ENCODE measurements at regions not wholly inside any gene's neighbourhood (a gene's known extent, or its start where the extent isn't known, plus 50 kb on each side); places are given as distances from the start of the nearest gene placed in this dataset.

GRCh38 chr14:94884616-94885230, 114.8 kb upstream of the GSC start:
- intact Hi-C loops (cut with micrococcal nuclease) = no loop called here

GRCh38 chr14:94882401-94882800, 112.5 kb upstream of the GSC start:
- H3K27me3 ChIP-seq (ENCODE audit: low read depth) = peaks cover 75% of the 10 kb centered on the region

More at GRCh38 chr14:94884616-94885230, 114.8 kb upstream of the GSC start:
- Histone ChIP-seq H3K27ac (replicated peaks) (no peak overlapping the region), H3K36me3 (no peaks in the 10 kb centered on the region), H3K4me1 (no peaks in the 10 kb centered on the region), H3K27me3 (ENCODE audit: low read depth) (peaks cover 72% of the 10 kb centered on the region), H3K9me3 (replicated peaks) (no peaks in the 10 kb centered on the region), H3K4me3 (no peak overlapping the region)
- TF ChIP-seq CTCF (IDR thresholded peaks at IDR 0.05; ENCODE audit: borderline replicate concordance) = no peak
- DNase-seq = no peak

DNA sequence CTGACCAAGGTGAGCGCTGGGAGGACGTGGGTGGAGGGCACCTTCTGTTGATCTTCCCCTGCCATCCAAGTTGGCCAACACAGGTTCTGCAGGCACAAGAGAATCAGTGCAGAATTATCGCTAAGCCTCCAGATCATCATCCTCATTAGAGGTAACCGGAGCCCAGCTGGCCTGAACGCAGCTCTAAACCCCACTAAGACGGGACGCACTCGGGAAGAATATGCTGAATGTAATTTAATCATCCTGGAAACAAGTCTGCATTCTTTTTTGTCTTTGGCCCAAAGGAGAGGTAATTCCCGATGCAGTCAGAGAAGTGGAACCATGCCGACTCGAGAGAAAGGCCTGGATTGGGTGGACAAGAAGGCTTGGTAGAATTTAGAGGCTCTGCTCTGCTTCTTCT, 111.0 kb upstream of the GSC start:
- intact Hi-C loops (cut with micrococcal nuclease) = no loop called here
- H3K9me3 ChIP-seq (replicated peaks) = no peaks in the 10 kb centered on the region
- H3K27me3 ChIP-seq (ENCODE audit: low read depth) = peaks cover 76% of the 10 kb centered on the region
- no peaks in the 10 kb centered on the region for H3K36me3 ChIP-seq
- no peak overlapping the region for H3K4me3 ChIP-seq
- no peaks in the 10 kb centered on the region for H3K4me1 ChIP-seq
- H3K27ac ChIP-seq (replicated peaks) = no peak overlapping the region
- no peak for TF ChIP-seq CTCF (IDR thresholded peaks at IDR 0.05; ENCODE audit: borderline replicate concordance)
- no peak for DNase-seq

More at GRCh38 chr14:94882401-94882800, 112.5 kb upstream of the GSC start:
- Histone ChIP-seq H3K27ac (replicated peaks) (no peak overlapping the region), H3K4me1 (no peaks in the 10 kb centered on the region), H3K36me3 (no peaks in the 10 kb centered on the region), H3K4me3 (no peak overlapping the region), H3K9me3 (replicated peaks) (no peaks in the 10 kb centered on the region)
- no peak for DNase-seq
- no peak for TF ChIP-seq CTCF (IDR thresholded peaks at IDR 0.05; ENCODE audit: borderline replicate concordance)
- intact Hi-C loops (cut with micrococcal nuclease) = no loop called here

- Histone ChIP-seq H3K36me3 (no peaks in the 10 kb centered on the region), H3K9me3 (replicated peaks) (no peaks in the 10 kb centered on the region), H3K4me3 (no peak overlapping the region), H3K4me1 (no peaks in the 10 kb centered on the region), H3K27me3 (ENCODE audit: low read depth) (peaks cover 80% of the 10 kb centered on the region), H3K27ac (replicated peaks) (no peak overlapping the region)
- no peak for DNase-seq
- intact Hi-C loops (cut with micrococcal nuclease) = no loop called here
- no peak for TF ChIP-seq CTCF (IDR thresholded peaks at IDR 0.05; ENCODE audit: borderline replicate concordance)
These were observed 110.2 kb upstream of the GSC start for GRCh38 chr14:94880106-94880505.

DNA sequence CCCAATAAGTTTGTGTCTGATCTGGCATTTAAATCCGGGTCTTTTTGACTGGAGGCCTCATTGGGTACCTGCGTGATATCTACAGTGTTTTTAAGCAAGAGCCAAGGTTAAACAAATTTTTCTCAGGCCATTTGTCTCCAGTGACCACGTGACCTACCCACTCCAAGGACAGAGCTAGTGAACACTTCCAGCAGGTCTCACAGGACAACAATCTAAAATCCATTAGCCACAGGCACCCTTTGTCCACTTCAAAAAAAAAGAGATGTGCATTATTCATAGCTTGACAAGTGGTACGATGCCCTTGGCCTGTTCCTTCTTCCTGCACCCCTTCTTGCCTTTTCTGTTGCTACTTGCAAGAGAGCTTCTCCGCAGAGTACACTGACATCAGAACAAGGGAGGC, 109.6 kb upstream of the GSC start:
- DNase-seq = no peak
- intact Hi-C loops (cut with micrococcal nuclease) = no loop called here
- H3K27me3 ChIP-seq (ENCODE audit: low read depth) = peaks cover 80% of the 10 kb centered on the region
- H3K36me3 ChIP-seq = no peaks in the 10 kb centered on the region
- no peaks in the 10 kb centered on the region for H3K9me3 ChIP-seq (replicated peaks)
- TF ChIP-seq CTCF (IDR thresholded peaks at IDR 0.05; ENCODE audit: borderline replicate concordance) = no peak
- H3K4me1 ChIP-seq = no peaks in the 10 kb centered on the region
- H3K4me3 ChIP-seq = no peak overlapping the region
- no peak overlapping the region for H3K27ac ChIP-seq (replicated peaks)

Data from left ventricle myocardium inferior (tissue), 1 donor.